ENCODE measurements at regions not wholly inside any gene's neighbourhood (a gene's known extent, or its start where the extent isn't known, plus 50 kb on each side); places are given as distances from the start of the nearest gene placed in this dataset.

GRCh38 chr6:81172056-81172740 is 580.3 kb downstream of the TENT5A start:
- H3K4me2 ChIP-seq (ENCODE audit: insufficient read depth in 1 of 2, low read depth in 2 of 2, low read length in 2 of 2), result no peak overlapping the region
- no peak overlapping the region for H2BK15ac ChIP-seq (ENCODE audit: low read length)
- ChIA-PET POLR2A (ENCODE audit: partially characterized antibody) (no interaction called here), CTCF (ENCODE audit: partially characterized antibody) (no interaction called here)
- H3K79me2 ChIP-seq (ENCODE audit: control insufficient read depth in 1 of 2, insufficient read depth in 2 of 2, low read length in 2 of 2), result no peaks in the 10 kb centered on the region
- no peak overlapping the region for H2BK20ac ChIP-seq (ENCODE audit: low read length)
- H3K27ac ChIP-seq (ENCODE audit: low read depth, low read length), result no peak overlapping the region
- H3K9me3 ChIP-seq (ENCODE audit: insufficient read depth in 2 of 2, low read depth in 1 of 2, low read length in 1 of 2), result no peaks in the 10 kb centered on the region
- no peak overlapping the region for H3K18ac ChIP-seq (ENCODE audit: extremely low read depth, low read length)
- no peak overlapping the region for H2BK5ac ChIP-seq (ENCODE audit: low read depth, low read length)
- no peak overlapping the region for H2AFZ ChIP-seq (ENCODE audit: low read length)
- H4K91ac ChIP-seq (replicated peaks; ENCODE audit: insufficient read length, low read length), result no peak overlapping the region
- H2BK120ac ChIP-seq (replicated peaks; ENCODE audit: low read depth, low read length), result no peak overlapping the region
- WGBS, 2 experiments (ENCODE audit: extremely low coverage in 1 of 2, insufficient coverage in 1 of 2, insufficient read length in 1 of 2, insufficient replicate concordance in 2 of 2, low coverage in 1 of 2, low lambda C conversion rate in 2 of 2, missing lambda C conversion rate in 1 of 2), result 95% methylated on average over 4 of the region's 4 CpGs; no CpG with 5 or more reads in 1 of the 2 experiments
- no peaks in the 10 kb centered on the region for H3K79me1 ChIP-seq (ENCODE audit: low read depth, low read length)
- H3K14ac ChIP-seq (ENCODE audit: insufficient read length), result no peak overlapping the region
- H4K8ac ChIP-seq (ENCODE audit: extremely low read depth, insufficient read depth, low read length), result no peak overlapping the region
- no peak for FAIRE-seq
- H2BK12ac ChIP-seq (ENCODE audit: low read depth, low read length), result no peak overlapping the region
- no peak overlapping the region for H3K9ac ChIP-seq (replicated peaks in 1 of 4; ENCODE audit: extremely low read depth in 1 of 4, low read depth in 3 of 4, low read length in 3 of 4)
- TF ChIP-seq HDAC2 (IDR thresholded peaks at IDR 0.05; ENCODE audit: borderline replicate concordance in 1 of 2, low read depth in 2 of 2, low read length in 2 of 2), result no peak
- no peak overlapping the region for H3K4ac ChIP-seq (replicated peaks; ENCODE audit: insufficient read length, low read depth, low read length)
- no peak overlapping the region for H4K5ac ChIP-seq (ENCODE audit: insufficient read length, low read depth, low read length)
- DNase-seq (ENCODE audit: low read depth in 1 of 2, low spot score in 2 of 2), result no peak
- no peak overlapping the region for H2AK5ac ChIP-seq (ENCODE audit: low read depth, low read length)
- no peaks in the 10 kb centered on the region for H3K23me2 ChIP-seq (ENCODE audit: low read depth, low read length)
- H4K20me1 ChIP-seq (replicated peaks in 1 of 2; ENCODE audit: control insufficient read depth in 1 of 2, insufficient read depth in 2 of 2, low read length in 2 of 2), result no peaks in the 10 kb centered on the region
- H3K36me3 ChIP-seq (ENCODE audit: control insufficient read depth in 2 of 4, insufficient read depth in 4 of 4, low read length in 3 of 4), result no peaks in the 10 kb centered on the region
- no peaks in the 10 kb centered on the region for H3K4me1 ChIP-seq (replicated peaks in 1 of 4; ENCODE audit: control insufficient read depth in 3 of 4, insufficient read depth in 4 of 4, low read length in 3 of 4)
- H3K4me3 ChIP-seq (ENCODE audit: extremely low read depth in 1 of 4, insufficient read depth in 2 of 4, low read depth in 3 of 4, low read length in 4 of 4), result no peak overlapping the region
- H3K27me3 ChIP-seq (replicated peaks in 1 of 4; ENCODE audit: control insufficient read depth in 3 of 4, extremely low read depth in 1 of 4, insufficient read depth in 3 of 4, low read length in 3 of 4), result no peaks in the 10 kb centered on the region
- no peak overlapping the region for H3K56ac ChIP-seq (replicated peaks; ENCODE audit: insufficient read length, low read depth, low read length)
- H3K23ac ChIP-seq (ENCODE audit: insufficient read length), result no peak overlapping the region

Data from H1 (cell line).